HuH-7 (cell line): ENCODE measurements at regions not wholly inside any gene's neighbourhood (a gene's known extent, or its start where the extent isn't known, plus 50 kb on each side); places are given as distances from the start of the nearest gene placed in this dataset.
"Not testable (repeated sequence)": the region's sequence is repeated elsewhere in the genome, so short reads cannot be mapped to it uniquely, and the experiment has no call there.

Experiments
- DNase-seq: peaks from one replicate; pipeline ENCODE4 v3.0.0; 2011; ENCODE audit warnings: low spot score

DNA sequence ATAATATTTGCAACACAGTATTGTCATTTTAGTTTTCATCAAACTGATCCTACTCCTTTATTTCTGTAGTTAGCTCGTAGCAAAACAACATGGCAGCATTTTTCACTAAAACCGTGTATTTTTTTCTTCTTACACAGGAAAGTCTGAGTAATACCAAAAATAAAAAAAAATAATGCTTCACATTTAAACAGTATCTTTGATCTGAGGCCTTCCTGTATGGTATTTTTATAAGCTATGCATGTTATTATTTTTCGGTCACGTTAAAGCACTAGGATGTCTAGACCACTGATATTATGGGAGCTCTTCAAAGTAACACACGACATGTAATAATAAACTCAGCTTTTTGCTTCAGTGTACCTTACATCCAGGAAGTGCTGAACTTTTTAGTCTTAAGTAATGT, 94.1 kb upstream of the SRD5A3 start:
- no peak for DNase-seq

- DNase-seq: no peak
These were observed 92.0 kb upstream of the SRD5A3 start for GRCh38 chr4:55253948-55254593.

DNA sequence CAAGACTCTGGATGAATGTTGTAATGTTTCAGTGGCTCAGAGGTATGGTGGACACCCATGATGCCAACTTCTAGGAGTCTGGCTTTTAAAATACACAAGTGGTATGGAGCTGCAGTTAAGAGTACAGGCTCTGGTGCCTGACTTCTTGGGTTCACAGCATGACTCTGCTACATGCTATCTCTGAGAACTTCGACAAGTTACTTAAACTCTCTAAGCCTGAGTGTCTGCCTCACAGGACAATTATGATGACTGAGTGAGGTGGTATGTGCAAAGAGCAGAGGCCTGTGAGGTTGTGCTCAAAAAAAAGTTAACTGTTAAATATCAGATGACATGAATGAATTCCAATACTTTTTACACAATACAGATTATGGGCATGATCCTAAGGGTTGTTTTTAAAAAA, 90.9 kb upstream of the SRD5A3 start:
- DNase-seq: no peak

DNA sequence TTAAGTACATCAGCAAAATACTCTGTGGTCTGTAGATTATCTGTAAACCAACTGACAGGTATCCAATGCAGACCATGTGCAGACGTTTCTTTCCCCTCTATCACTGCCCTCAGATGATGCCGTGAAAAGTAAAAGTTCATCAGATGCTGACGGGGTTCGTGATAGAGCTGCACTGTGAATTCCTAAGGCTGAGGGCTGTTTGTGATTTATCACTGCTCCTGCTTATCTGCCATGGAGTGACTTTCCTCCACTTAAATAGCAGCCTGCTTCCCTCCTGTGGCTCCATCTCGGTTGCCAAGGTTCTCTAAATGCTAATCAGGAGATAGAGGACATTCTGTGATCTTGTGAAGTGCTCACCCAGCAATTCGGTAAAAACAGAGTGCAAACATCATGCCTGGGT, 89.3 kb upstream of the SRD5A3 start:
- no peak for DNase-seq

DNA sequence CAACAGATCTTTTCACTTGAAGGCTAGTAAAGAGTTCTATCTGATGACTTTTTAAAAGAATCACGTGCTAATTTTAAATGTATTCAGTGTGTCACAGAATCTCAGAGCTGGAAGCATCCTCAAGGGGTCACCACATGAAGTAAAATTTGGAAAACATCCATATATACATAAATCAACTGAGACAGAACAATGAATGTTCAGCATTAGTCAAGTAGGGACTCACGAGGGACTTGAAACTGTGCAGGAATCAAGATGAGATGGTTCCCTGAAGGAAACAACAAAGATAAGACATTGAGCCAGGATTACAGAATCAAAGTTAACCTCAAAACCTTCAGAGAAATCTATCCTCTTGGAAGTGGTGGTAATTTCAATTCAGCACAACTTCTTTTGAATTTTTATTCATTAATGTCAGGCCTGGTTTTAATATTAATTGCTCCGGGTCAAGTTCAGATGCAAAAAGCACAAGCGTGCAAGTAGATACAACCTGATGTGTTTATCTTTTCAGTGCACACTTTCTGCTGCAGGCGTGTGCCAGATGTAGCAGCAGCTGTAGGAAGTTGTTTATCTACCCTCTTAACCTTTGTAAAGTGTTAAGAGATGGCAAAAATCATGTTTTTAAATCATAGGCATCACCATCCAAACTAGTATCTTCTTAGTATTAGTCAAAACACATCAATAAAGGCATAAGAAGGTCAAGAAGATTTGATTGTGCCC, 87.7 kb upstream of the SRD5A3 start:
- DNase-seq: no peak

DNA sequence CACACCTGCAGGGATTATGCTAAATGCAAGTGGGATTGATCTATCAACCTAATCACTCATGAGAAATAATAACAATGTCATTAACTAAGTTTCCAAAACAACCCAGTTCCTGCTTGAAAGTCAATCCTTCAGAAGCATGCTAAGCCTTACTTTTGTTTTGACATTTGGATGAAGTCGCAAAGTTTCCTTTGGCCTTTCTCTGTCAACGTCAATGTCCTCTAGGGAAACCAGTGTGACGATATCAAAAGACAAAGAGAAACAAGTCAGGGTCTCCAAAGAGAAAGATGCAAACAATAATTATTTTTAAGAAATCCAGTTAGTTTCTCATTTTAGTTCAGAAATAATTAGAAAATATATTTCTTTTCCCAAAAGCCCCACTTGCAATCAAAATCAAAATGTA, 86.7 kb upstream of the SRD5A3 start:
- DNase-seq: no peak

- no peak for DNase-seq
These were observed 76.6 kb upstream of the SRD5A3 start for GRCh38 chr4:55269470-55269869.

- DNase-seq: no peak
These were observed 76.0 kb upstream of the SRD5A3 start for GRCh38 chr4:55269995-55270394.

- DNase-seq: no peak
These were observed 75.6 kb upstream of the SRD5A3 start for GRCh38 chr4:55270481-55270880.

DNA sequence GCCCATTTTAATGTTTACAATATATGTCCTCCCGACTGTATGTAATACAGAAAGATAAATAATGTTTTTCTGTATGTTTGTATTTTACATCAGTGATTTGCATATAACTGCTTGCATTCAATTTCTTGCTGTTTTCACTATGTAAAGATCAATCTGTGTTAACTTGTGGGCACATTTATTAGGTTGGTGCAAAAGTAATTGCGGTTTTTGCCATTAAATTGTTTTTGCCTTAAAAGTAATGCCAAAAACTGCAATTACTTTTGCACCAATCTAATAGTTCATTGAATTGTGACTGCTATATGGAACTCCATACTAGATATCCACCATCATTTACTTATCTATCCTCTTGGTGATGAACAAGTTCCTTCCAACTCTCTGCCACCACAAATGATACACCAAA, 73.9 kb upstream of the SRD5A3 start:
- DNase-seq: no peak

- no peak for DNase-seq
These were observed 73.5 kb upstream of the SRD5A3 start for GRCh38 chr4:55272589-55272988.

GRCh38 chr4:55277011-55277410, 69.0 kb upstream of the SRD5A3 start:
- DNase-seq: no peak

DNA sequence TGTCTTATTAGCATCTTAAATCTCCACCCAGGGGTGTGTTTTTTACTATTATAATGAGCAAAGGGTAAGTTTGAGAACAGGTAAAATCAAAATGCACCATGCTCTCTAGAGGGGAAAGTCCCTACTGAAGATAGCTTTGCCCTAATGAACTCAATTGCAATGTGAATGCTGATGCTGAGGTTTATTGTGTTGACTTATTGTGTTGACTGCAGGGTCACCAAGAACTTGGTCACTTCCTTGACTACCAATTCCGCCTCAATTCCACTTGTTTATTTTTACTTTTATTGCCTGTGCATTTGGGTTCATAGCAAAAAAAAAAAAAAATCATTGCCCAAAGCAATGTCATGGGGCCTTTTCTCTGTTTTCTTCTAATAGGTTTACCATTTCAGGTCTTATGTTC, 67.7 kb upstream of the SRD5A3 start:
- DNase-seq: no peak

DNA sequence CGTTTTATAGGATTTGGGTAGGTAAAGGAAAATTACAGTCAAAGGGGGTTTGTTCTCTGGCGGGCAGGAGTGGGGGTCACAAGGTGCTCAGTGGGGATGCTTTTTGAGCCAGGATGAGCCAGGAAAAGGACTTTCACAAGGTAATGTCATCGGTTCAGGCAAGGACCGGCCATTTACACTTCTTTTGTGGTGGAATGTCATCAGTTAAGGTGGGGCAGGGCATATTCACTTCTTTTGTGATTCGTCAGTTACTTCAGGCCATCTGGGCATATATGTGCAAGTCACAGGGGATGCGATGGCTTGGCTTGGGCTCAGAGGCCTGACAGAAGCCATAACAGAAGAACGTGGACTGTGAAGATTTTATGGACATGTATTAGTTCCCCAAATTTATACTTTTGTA, 65.6 kb upstream of the SRD5A3 start:
- not testable (repeated sequence) for DNase-seq

DNA sequence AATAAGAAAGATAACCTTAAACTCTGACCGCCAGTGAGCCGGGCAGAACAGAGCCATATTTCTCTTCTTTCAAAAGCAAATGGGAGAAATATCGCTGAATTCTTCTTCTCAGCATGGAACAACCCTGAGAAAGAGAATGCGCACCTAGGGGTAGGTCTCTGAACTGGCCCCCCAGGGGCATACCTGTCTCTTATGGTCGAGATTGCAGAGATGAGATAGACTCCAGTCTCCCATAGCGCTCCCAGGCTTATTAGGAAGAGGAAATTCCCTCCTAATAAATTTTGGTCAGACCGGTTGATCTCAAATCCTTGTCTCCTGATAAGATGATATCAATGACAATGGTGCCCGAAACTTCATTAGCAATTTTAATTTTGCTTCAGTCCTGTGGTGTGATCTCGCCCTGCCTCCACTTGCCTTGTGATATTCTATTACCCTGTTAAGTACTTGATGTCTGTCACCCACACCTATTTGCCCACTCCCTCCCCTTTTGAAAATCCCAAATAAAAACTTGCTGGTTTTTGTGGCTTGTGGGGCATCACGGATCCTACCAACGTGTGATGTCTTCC, 64.8 kb upstream of the SRD5A3 start:
- DNase-seq: not testable (repeated sequence)

- no peak for DNase-seq
These were observed 61.7 kb upstream of the SRD5A3 start for GRCh38 chr4:55284331-55284730.

GRCh38 chr4:55291227-55291640, 54.8 kb upstream of the SRD5A3 start:
- DNase-seq: no peak

DNA sequence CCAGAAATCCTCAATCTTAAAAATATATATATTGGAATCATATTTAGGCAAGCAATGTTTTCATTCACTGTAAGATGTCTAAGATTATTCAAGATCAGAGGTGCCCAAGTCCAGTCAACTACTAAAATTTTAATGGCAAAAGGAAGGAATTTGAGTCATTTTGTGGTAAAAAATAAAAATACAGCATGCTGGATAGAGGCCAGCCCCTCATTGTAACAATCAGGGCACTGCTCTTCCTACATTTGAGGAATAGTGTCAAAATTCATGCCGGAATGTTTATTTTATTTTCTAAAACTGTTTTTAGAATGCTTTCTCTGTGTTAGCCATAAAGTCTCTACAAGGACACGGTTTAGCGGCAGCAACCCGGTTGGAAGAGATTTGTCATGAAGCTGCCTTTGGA, 49.9 kb upstream of the SRD5A3 start:
- DNase-seq: no peak
